Heart left ventricle (tissue), 16 donors: ENCODE measurements at regions not wholly inside any gene's neighbourhood (a gene's known extent, or its start where the extent isn't known, plus 50 kb on each side); places are given as distances from the start of the nearest gene placed in this dataset.
"Not testable (repeated sequence)": the region's sequence is repeated elsewhere in the genome, so short reads cannot be mapped to it uniquely, and the experiment has no call there.

Source experiments
- ATAC-seq, 4 donors: fragments of 200-7000 bp; cut with Tn5 transposase; one replicate each; pipeline ENCODE4 v1.9.1; 2020 to 2022; ENCODE audit warnings: moderate library complexity in 4 of 4, mild to moderate bottlenecking in 3 of 4, moderate number of reproducible peaks in 1 of 4
- DNase-seq, 5 donors: peaks; one replicate each; pipeline ENCODE4 v3.0.0-alpha.2; 2020
- H3K27ac ChIP-seq, 12 donors: fragments of 200-600 bp; sonication (generic) in 4 of 12; one replicate each; pipeline versions ENCODE4 v1.5.0 to v1.8.0; 2016 to 2022; ENCODE audit warnings: mild to moderate bottlenecking in 2 of 12
- H3K27me3 ChIP-seq, 9 donors: fragments of 200-600 bp; sonication (generic) in 2 of 9; one replicate each; pipeline versions ENCODE4 v1.5.1 to v1.8.0; 2016 to 2022; ENCODE audit warnings: mild to moderate bottlenecking in 3 of 9
- H3K36me3 ChIP-seq, 9 donors: fragments of 200-600 bp; sonication (generic) in 2 of 9; one replicate each; pipeline versions ENCODE4 v1.5.0 to v1.8.0; 2018 to 2022; ENCODE audit warnings: mild to moderate bottlenecking in 2 of 9
- H3K4me1 ChIP-seq, 12 donors: fragments of 200-600 bp; sonication (generic) in 4 of 12; one replicate each; pipeline versions ENCODE4 v1.5.0 to v1.8.0; 2016 to 2022; ENCODE audit warnings: mild to moderate bottlenecking in 3 of 12
- H3K4me3 ChIP-seq, 12 donors: fragments of 200-600 bp; sonication (generic) in 4 of 12; one replicate each; pipeline versions ENCODE4 v1.5.0 to v1.8.0; 2017 to 2022; ENCODE audit warnings: mild to moderate bottlenecking in 9 of 12, moderate library complexity in 4 of 12
- H3K9me3 ChIP-seq, 12 donors: fragments of 200-600 bp; sonication (generic) in 4 of 12; one replicate each; pipeline versions ENCODE4 v1.5.0 to v1.8.0; 2016 to 2022; ENCODE audit warnings: mild to moderate bottlenecking in 1 of 12
- CTCF ChIP-seq, 12 donors: fragments of 200-600 bp; sonication (generic) in 4 of 12; IDR thresholded peaks; one replicate each; pipeline versions ENCODE4 v1.5.0 to v1.8.0; 2018 to 2022; ENCODE audit warnings: antibody characterized with exemption in 12 of 12, mild to moderate bottlenecking in 5 of 12
- POLR2A ChIP-seq, 2 donors: fragments of 450-650 bp; IDR thresholded peaks; one replicate each; pipeline ENCODE4 v1.6.1; 2017; ENCODE audit warnings: antibody characterized with exemption in 2 of 2, mild to moderate bottlenecking in 2 of 2, moderate library complexity in 2 of 2
- WGBS, 4 donors: extraction: QIAGEN DNeasy Blood & Tissue Kit in 2 of 4; methylation state at CpG; one replicate each; pipeline versions ENCODE4 v1.1.5 to v1.1.7; 2013 to 2018; 5-methylcytosine and 5-hydroxymethylcytosine counted together
- intact Hi-C, 10 donors: fragments of 100-400 bp; cut with DNase I; formaldehyde crosslinking; loops; one replicate each; pipeline versions ENCODE4 v1.11.1 to v1.14.2; 2022
- donor health status: ischemic (EF 13 %, LVEDD 7.1; RV severe dilation, severe dysfunction).
- donor health status: healthy with polysubstance abuse.
- donor health status: DM: no; HTN: yes; CAD: no.
- donor health status: DM: no; HTN: no; CAD: no.
- donor health status: ischemic (EF 25% LVEDD 6.9; RV normal size, moderate dysfunction).
- donor health status: ischemic (EF 25% LVEDD 5.7; RV mildly dilated, moderate dysfunction).
- donor health status: healthy.
- donor health status: DM: yes; HTN: yes; CAD: no.
- donor health status: ischemic (EF 35%, LVEDD 5.7; RV mildly dilated, moderate dysfunction).
- donor health status: nonischemic (EF 11% LVEDD 7.7; RV severe dilation, severe dysfunction).
- donor health status: DM: yes; HTN: yes; CAD: no.
- donor health status: PGD.
- donor health status: ischemic (EF 29% LVEDD 5.4; RV normal size, mild dysfunction).
- donor health status: nonischemic (EF 23%, LVEDD 6.1; RV moderate dilation, normal function).

- Histone ChIP-seq H3K27me3 (no peaks in the 10 kb centered on the region), H3K36me3 (no peaks in the 10 kb centered on the region), H3K27ac (no peak overlapping the region), H3K4me1 (no peaks in the 10 kb centered on the region), H3K9me3 (peaks cover 0 to 7% (median 0%) of the 10 kb centered on the region in 12 donors), H3K4me3 (no peak overlapping the region)
- intact Hi-C loops = no loop called here
- DNase-seq = no peak
- WGBS, 4 donors = 79 to 86% (median 84%) methylated on average over 4 of the region's 4 CpGs
- no peak for ATAC-seq
- no peak for TF ChIP-seq POLR2A (IDR thresholded peaks at IDR 0.05)
- TF ChIP-seq CTCF (IDR thresholded peaks at IDR 0.05) = no peak
Measured at GRCh38 chr13:38440666-38441065, 91.0 kb downstream of the UFM1 start.

- H3K4me1 ChIP-seq = no peaks in the 10 kb centered on the region
- H3K36me3 ChIP-seq = no peaks in the 10 kb centered on the region
- DNase-seq (no peak), ATAC-seq (no peak)
- 75 to 92% (median 81%) methylated on average over 2 of the region's 2 CpGs for WGBS, 4 donors
- intact Hi-C loops = no loop called here
- no peak overlapping the region for H3K4me3 ChIP-seq
- TF ChIP-seq CTCF (IDR thresholded peaks at IDR 0.05) (no peak), POLR2A (IDR thresholded peaks at IDR 0.05) (no peak)
- H3K27ac ChIP-seq = no peak overlapping the region
- H3K27me3 ChIP-seq = no peaks in the 10 kb centered on the region
- no peaks in the 10 kb centered on the region for H3K9me3 ChIP-seq
Measured at GRCh38 chr13:38444904-38445303, 95.3 kb downstream of the UFM1 start.

- Histone ChIP-seq H3K9me3 (no peaks in the 10 kb centered on the region), H3K27ac (no peak overlapping the region), H3K36me3 (no peaks in the 10 kb centered on the region), H3K4me1 (no peaks in the 10 kb centered on the region), H3K27me3 (no peaks in the 10 kb centered on the region), H3K4me3 (no peak overlapping the region)
- intact Hi-C loops = no loop called here
- no peak for ATAC-seq
- WGBS, 4 donors = 80 to 85% (median 84%) methylated on average over 3 of the region's 3 CpGs
- no peak for DNase-seq
- TF ChIP-seq POLR2A (IDR thresholded peaks at IDR 0.05) = no peak
Measured at GRCh38 chr13:38452656-38453055, 103.0 kb downstream of the UFM1 start.

GRCh38 chr13:38462605-38463004 is 113.0 kb downstream of the UFM1 start:
- intact Hi-C loops = no loop called here
- Histone ChIP-seq H3K27me3 (no peaks in the 10 kb centered on the region), H3K4me1 (no peaks in the 10 kb centered on the region), H3K27ac (no peak overlapping the region), H3K36me3 (no peaks in the 10 kb centered on the region), H3K4me3 (no peak overlapping the region), H3K9me3 (peaks cover 0 to 15% (median 0%) of the 10 kb centered on the region in 12 donors)
- DNase-seq = no peak
- TF ChIP-seq CTCF (IDR thresholded peaks at IDR 0.05) (no peak), POLR2A (IDR thresholded peaks at IDR 0.05) (no peak)
- no peak for ATAC-seq
- 90 to 94% (median 91%) methylated on average over 7 of the region's 7 CpGs for WGBS, 4 donors

GRCh38 chr13:38463048-38463447 is 113.4 kb downstream of the UFM1 start:
- no peaks in the 10 kb centered on the region for H3K27me3 ChIP-seq
- WGBS, 4 donors = 72 to 87% (median 81%) methylated on average over 3 of the region's 3 CpGs
- ATAC-seq (no peak), DNase-seq (no peak)
- H3K4me1 ChIP-seq = no peaks in the 10 kb centered on the region
- no peak overlapping the region for H3K4me3 ChIP-seq
- H3K27ac ChIP-seq = no peak overlapping the region
- intact Hi-C loops = no loop called here
- H3K36me3 ChIP-seq = no peaks in the 10 kb centered on the region
- H3K9me3 ChIP-seq = peaks cover 0 to 15% (median 0%) of the 10 kb centered on the region in 12 donors
- TF ChIP-seq CTCF (IDR thresholded peaks at IDR 0.05) (no peak), POLR2A (IDR thresholded peaks at IDR 0.05) (no peak)

GRCh38 chr13:38472411-38472810 is 122.8 kb downstream of the UFM1 start:
- ATAC-seq, H3K4me3 ChIP-seq, H3K36me3 ChIP-seq, H3K27me3 ChIP-seq, H3K9me3 ChIP-seq, H3K27ac ChIP-seq, intact Hi-C loops, H3K4me1 ChIP-seq, DNase-seq: not testable (repeated sequence)
- WGBS, 4 donors = 93 to 99% (median 96%) methylated on average over 15 to 34 of the region's 34 CpGs
